Liver (tissue), 7 donors: ENCODE measurements at regions not wholly inside any gene's neighbourhood (a gene's known extent, or its start where the extent isn't known, plus 50 kb on each side); places are given as distances from the start of the nearest gene placed in this dataset.

Source experiments
- DNase-seq: peaks from one replicate; pipeline ENCODE4 v3.0.0-alpha.2; 2017; ENCODE audit warnings: low spot score
- H3K27ac ChIP-seq, 2 donors: one replicate each; pipeline ENCODE4 v1.7.0; 2013; ENCODE audit warnings: inconsistent platforms in 2 of 2, low read length in 2 of 2, control low read depth in 1 of 2, low read depth in 1 of 2, mild to moderate bottlenecking in 1 of 2
- H3K27me3 ChIP-seq, 4 donors: one replicate each; pipeline versions ENCODE4 v1.6.1 to v1.7.0; 2013; ENCODE audit warnings: low read length in 3 of 4, inconsistent platforms in 1 of 4, mild to moderate bottlenecking in 1 of 4, moderate library complexity in 1 of 4; ENCODE audit not compliant: control insufficient read depth in 4 of 4, insufficient read depth in 4 of 4
- H3K36me3 ChIP-seq, 4 donors: one replicate each; pipeline versions ENCODE4 v1.6.1 to v1.7.0; 2013; ENCODE audit warnings: low read length in 3 of 4, mild to moderate bottlenecking in 3 of 4, low read depth in 1 of 4, moderate library complexity in 1 of 4; ENCODE audit not compliant: control insufficient read depth in 4 of 4, insufficient read depth in 3 of 4
- H3K4me1 ChIP-seq, 4 donors: one replicate each; pipeline versions ENCODE4 v1.6.1 to v1.7.0; 2013; ENCODE audit warnings: low read length in 3 of 4, mild to moderate bottlenecking in 3 of 4, moderate library complexity in 1 of 4; ENCODE audit not compliant: control insufficient read depth in 4 of 4, insufficient read depth in 4 of 4
- H3K4me3 ChIP-seq, 3 donors: one replicate each; pipeline versions ENCODE4 v1.6.1 to v1.7.0; 2013; ENCODE audit warnings: low read length in 3 of 3, control low read depth in 1 of 3, low read depth in 1 of 3, mild to moderate bottlenecking in 1 of 3
- H3K9ac ChIP-seq, 2 donors: one replicate each; pipeline ENCODE4 v1.7.0; 2013; ENCODE audit warnings: low read length in 2 of 2, mild to moderate bottlenecking in 2 of 2, moderate library complexity in 2 of 2, control low read depth in 1 of 2, low read depth in 1 of 2
- H3K9me3 ChIP-seq, 4 donors: one replicate each; pipeline versions ENCODE4 v1.6.1 to v1.7.0; 2013; ENCODE audit warnings: low read length in 3 of 4; ENCODE audit not compliant: control insufficient read depth in 4 of 4
- ATF3 ChIP-seq: IDR thresholded peaks from 2 replicates; pipeline ENCODE4 v1.6.1; 2016; ENCODE audit warnings: antibody characterized with exemption
- EGR1 ChIP-seq, 2 donors: IDR thresholded peaks; 2 replicates each; pipeline ENCODE4 v1.6.1; 2016 to 2018; ENCODE audit warnings: antibody characterized with exemption in 2 of 2, low read depth in 2 of 2
- FOXA1 ChIP-seq: IDR thresholded peaks from 2 replicates; pipeline ENCODE4 v1.6.1; 2016; ENCODE audit warnings: antibody characterized with exemption
- FOXA2 ChIP-seq: IDR thresholded peaks from 2 replicates; pipeline ENCODE4 v1.6.1; 2016; ENCODE audit warnings: antibody characterized with exemption
- GABPA ChIP-seq, 2 donors: IDR thresholded peaks in 1 of 2; conservative IDR thresholded peaks in 1 of 2; 2 replicates each; pipeline ENCODE4 v1.6.1; 2016; ENCODE audit warnings: antibody characterized with exemption in 2 of 2, mild to moderate bottlenecking in 1 of 2, moderate library complexity in 1 of 2
- HNF4G ChIP-seq: IDR thresholded peaks from 2 replicates; pipeline ENCODE4 v1.6.1; 2016; ENCODE audit warnings: antibody characterized with exemption
- JUND ChIP-seq, 2 donors: IDR thresholded peaks; 2 replicates each; pipeline ENCODE4 v1.6.1; 2016; ENCODE audit warnings: antibody characterized with exemption in 2 of 2
- MAX ChIP-seq: IDR thresholded peaks from 2 replicates; pipeline ENCODE4 v1.6.1; 2016; ENCODE audit warnings: antibody characterized with exemption
- NR2F2 ChIP-seq: IDR thresholded peaks from 2 replicates; pipeline ENCODE4 v1.6.1; 2016; ENCODE audit warnings: antibody characterized with exemption
- RAD21 ChIP-seq, 2 donors: IDR thresholded peaks; 2 replicates each; pipeline ENCODE4 v1.6.1; 2016; ENCODE audit warnings: antibody characterized with exemption in 2 of 2, mild to moderate bottlenecking in 2 of 2
- TAF1 ChIP-seq: conservative IDR thresholded peaks from 2 replicates; pipeline ENCODE4 v1.6.1; 2016; ENCODE audit warnings: antibody characterized with exemption, mild to moderate bottlenecking
- YY1 ChIP-seq: IDR thresholded peaks from 2 replicates; pipeline ENCODE4 v1.6.1; 2016; ENCODE audit warnings: antibody characterized with exemption, mild to moderate bottlenecking
- ZBTB33 ChIP-seq: IDR thresholded peaks from 2 replicates; pipeline ENCODE4 v1.6.1; 2016; ENCODE audit warnings: antibody characterized with exemption
- WGBS: extraction: QIAGEN DNeasy Blood & Tissue Kit; methylation state at CpG from one replicate; pipeline ENCODE4 v1.1.7; 2013; 5-methylcytosine and 5-hydroxymethylcytosine counted together
- donor health status: healthy.
- donor health status: healthy.
- donor health status: healthy.
- donor health status: healthy.

- peak; percentile 12 for DNase-seq
- 65% methylated on average over 3 of the region's 3 CpGs for WGBS
- Histone ChIP-seq H3K27me3 (peaks cover 0 to 2% (median 0%) of the 10 kb centered on the region in 4 donors), H3K9ac (no peak overlapping the region), H3K4me1 (no peaks in the 10 kb centered on the region), H3K4me3 (no peak overlapping the region), H3K27ac (no peak overlapping the region), H3K36me3 (no peaks in the 10 kb centered on the region), H3K9me3 (no peaks in the 10 kb centered on the region)
- TF ChIP-seq FOXA1 (no peak), EGR1 (IDR thresholded peaks at IDR 0.05; ENCODE audit: low read depth in 2 of 2) (no peak), MAX (no peak)
These were observed 181.6 kb downstream of the ABHD5 start for GRCh38 chr3:43872301-43872700.

GRCh38 chr3:43872901-43873300 is 182.2 kb downstream of the ABHD5 start:
- TF ChIP-seq ATF3, result no peak
- TF ChIP-seq ZBTB33, result no peak
- no peak for TF ChIP-seq TAF1
- TF ChIP-seq MAX, result no peak
- TF ChIP-seq NR2F2, result no peak
- TF ChIP-seq GABPA (IDR thresholded peaks at IDR 0.05 in 1 of 2, conservative IDR thresholded peaks at IDR 0.05 in 1 of 2), result no peak
- no peak for TF ChIP-seq HNF4G
- TF ChIP-seq YY1, result no peak
- no peak for TF ChIP-seq FOXA2
- no peak for TF ChIP-seq JUND (IDR thresholded peaks at IDR 0.05)
- no peak for TF ChIP-seq RAD21 (IDR thresholded peaks at IDR 0.05)
- DNase-seq, result peak; percentile 10
- Histone ChIP-seq H3K27ac (no peak overlapping the region), H3K9me3 (no peaks in the 10 kb centered on the region), H3K27me3 (peaks cover 0 to 2% (median 0%) of the 10 kb centered on the region in 4 donors), H3K9ac (no peak overlapping the region), H3K4me1 (no peaks in the 10 kb centered on the region), H3K36me3 (no peaks in the 10 kb centered on the region), H3K4me3 (no peak overlapping the region)
- 63% methylated on average over 6 of the region's 6 CpGs for WGBS

- DNase-seq, result no peak
- no peaks in the 10 kb centered on the region for H3K4me1 ChIP-seq
- no peaks in the 10 kb centered on the region for H3K9me3 ChIP-seq
- 89% methylated on average over 7 of the region's 7 CpGs for WGBS
- H3K27ac ChIP-seq, result no peak overlapping the region
- H3K27me3 ChIP-seq, result peaks cover 0 to 2% (median 0%) of the 10 kb centered on the region in 4 donors
- no peak overlapping the region for H3K9ac ChIP-seq
- no peaks in the 10 kb centered on the region for H3K36me3 ChIP-seq
- TF ChIP-seq FOXA1, result no peak
- no peak overlapping the region for H3K4me3 ChIP-seq
These were observed 183.0 kb downstream of the ABHD5 start for GRCh38 chr3:43873723-43874122.
